MM.1S (cell line): ENCODE measurements at regions not wholly inside any gene's neighbourhood (a gene's known extent, or its start where the extent isn't known, plus 50 kb on each side); places are given as distances from the start of the nearest gene placed in this dataset.

Experiments used
- DNase-seq: peaks from one replicate; pipeline ENCODE4 v3.0.0-alpha.2; 2015
- H2AFZ ChIP-seq: fragments of 300-600 bp; sonication (generic); 2 replicates; pipeline ENCODE4 v1.6.0; 2016; ENCODE audit warnings: antibody characterized with exemption, low read length
- H3F3A ChIP-seq: fragments of 300-600 bp; sonication (generic); 2 replicates; pipeline ENCODE4 v1.6.1; 2016; ENCODE audit warnings: mild to moderate bottlenecking, antibody characterized with exemption, low read length, moderate library complexity, mixed read lengths; ENCODE audit not compliant: insufficient read depth
- H3K27ac ChIP-seq: fragments of 300-600 bp; sonication (generic); 2 replicates; pipeline ENCODE4 v1.5.1; 2016; ENCODE audit warnings: mild to moderate bottlenecking, low read length
- H3K27me3 ChIP-seq: fragments of 300-600 bp; sonication (generic); replicated peaks from 2 replicates; pipeline ENCODE4 v1.6.0; 2016; ENCODE audit warnings: low read length; ENCODE audit not compliant: insufficient read depth
- H3K36me3 ChIP-seq: fragments of 300-600 bp; sonication (generic); replicated peaks from 2 replicates; pipeline ENCODE4 v1.6.1; 2016; ENCODE audit warnings: mild to moderate bottlenecking, low read length, mixed read lengths; ENCODE audit not compliant: insufficient read depth
- H3K4me1 ChIP-seq: fragments of 300-600 bp; sonication (generic); 2 replicates; pipeline ENCODE4 v1.6.1; 2016; ENCODE audit warnings: low read length, mixed read lengths
- H3K4me2 ChIP-seq: fragments of 300-600 bp; sonication (generic); 2 replicates; pipeline ENCODE4 v1.6.0; 2016; ENCODE audit warnings: low read depth, low read length
- H3K4me3 ChIP-seq: fragments of 300-600 bp; sonication (generic); 2 replicates; pipeline ENCODE4 v1.5.1; 2016; ENCODE audit warnings: low read length, mixed read lengths
- H3K79me2 ChIP-seq: fragments of 300-600 bp; sonication (generic); 2 replicates; pipeline ENCODE4 v1.6.1; 2016; ENCODE audit warnings: mixed run types, low read length, mixed read lengths
- H3K9ac ChIP-seq: fragments of 300-600 bp; sonication (generic); 2 replicates; pipeline ENCODE4 v1.6.1; 2016; ENCODE audit warnings: low read length, mixed read lengths
- H3K9me2 ChIP-seq: fragments of 300-600 bp; sonication (generic); replicated peaks from 2 replicates; pipeline ENCODE4 v1.6.1; 2016; ENCODE audit warnings: mild to moderate bottlenecking, low read length, mixed read lengths; ENCODE audit not compliant: insufficient read depth
- H3K9me3 ChIP-seq: fragments of 300-600 bp; sonication (generic); replicated peaks from 2 replicates; pipeline ENCODE4 v1.6.1; 2016; ENCODE audit warnings: mild to moderate bottlenecking, low read length, mixed read lengths; ENCODE audit not compliant: insufficient read depth
- H4K20me1 ChIP-seq: fragments of 300-600 bp; sonication (generic); 2 replicates; pipeline ENCODE4 v1.6.1; 2016; ENCODE audit warnings: mild to moderate bottlenecking, low read length, moderate library complexity, mixed read lengths; ENCODE audit not compliant: insufficient read depth
- EZH2 ChIP-seq: fragments of 300-600 bp; sonication (generic); optimal IDR thresholded peaks from 2 replicates; pipeline ENCODE3; 2017; ENCODE audit warnings: low read depth, mild to moderate bottlenecking, antibody characterized with exemption, low read length, mixed read lengths
- EZH2phosphoT487 ChIP-seq: fragments of 300-600 bp; sonication (generic); IDR thresholded peaks from 2 replicates; pipeline ENCODE4 v1.6.1; 2018; ENCODE audit warnings: antibody characterized with exemption, low read length
- TF ChIP-seq, protein P1 (sequence below): fragments of 300-600 bp; sonication (generic); IDR thresholded peaks from 2 replicates; pipeline ENCODE4 v1.5.1; 2016; ENCODE audit warnings: antibody characterized with exemption, low read length, mixed read lengths

GRCh38 chr10:128958834-128959690 is 508.0 kb upstream of the MGMT start:
- Histone ChIP-seq H3K4me2 (no peak overlapping the region), H3K9me3 (no peaks in the 10 kb centered on the region), H3F3A (no peaks in the 10 kb centered on the region), H3K4me3 (no peak overlapping the region), H3K36me3 (no peaks in the 10 kb centered on the region), H3K4me1 (no peaks in the 10 kb centered on the region), H4K20me1 (no peaks in the 10 kb centered on the region), H3K9ac (no peak overlapping the region), H3K27ac (no peak overlapping the region), H2AFZ (no peak overlapping the region), H3K9me2 (no peaks in the 10 kb centered on the region), H3K79me2 (no peaks in the 10 kb centered on the region), H3K27me3 (no peaks in the 10 kb centered on the region)
- TF ChIP-seq EZH2phosphoT487 (no peak), EZH2 (no peak)
- TF ChIP-seq, protein P1, sequence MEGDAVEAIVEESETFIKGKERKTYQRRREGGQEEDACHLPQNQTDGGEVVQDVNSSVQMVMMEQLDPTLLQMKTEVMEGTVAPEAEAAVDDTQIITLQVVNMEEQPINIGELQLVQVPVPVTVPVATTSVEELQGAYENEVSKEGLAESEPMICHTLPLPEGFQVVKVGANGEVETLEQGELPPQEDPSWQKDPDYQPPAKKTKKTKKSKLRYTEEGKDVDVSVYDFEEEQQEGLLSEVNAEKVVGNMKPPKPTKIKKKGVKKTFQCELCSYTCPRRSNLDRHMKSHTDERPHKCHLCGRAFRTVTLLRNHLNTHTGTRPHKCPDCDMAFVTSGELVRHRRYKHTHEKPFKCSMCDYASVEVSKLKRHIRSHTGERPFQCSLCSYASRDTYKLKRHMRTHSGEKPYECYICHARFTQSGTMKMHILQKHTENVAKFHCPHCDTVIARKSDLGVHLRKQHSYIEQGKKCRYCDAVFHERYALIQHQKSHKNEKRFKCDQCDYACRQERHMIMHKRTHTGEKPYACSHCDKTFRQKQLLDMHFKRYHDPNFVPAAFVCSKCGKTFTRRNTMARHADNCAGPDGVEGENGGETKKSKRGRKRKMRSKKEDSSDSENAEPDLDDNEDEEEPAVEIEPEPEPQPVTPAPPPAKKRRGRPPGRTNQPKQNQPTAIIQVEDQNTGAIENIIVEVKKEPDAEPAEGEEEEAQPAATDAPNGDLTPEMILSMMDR, result no peak
- no peak for DNase-seq

GRCh38 chr10:128959746-128960145 is 507.3 kb upstream of the MGMT start:
- no peaks in the 10 kb centered on the region for H3F3A ChIP-seq
- no peaks in the 10 kb centered on the region for H4K20me1 ChIP-seq
- no peaks in the 10 kb centered on the region for H3K79me2 ChIP-seq
- no peaks in the 10 kb centered on the region for H3K27me3 ChIP-seq
- no peaks in the 10 kb centered on the region for H3K4me1 ChIP-seq
- TF ChIP-seq, protein P1, result no peak
- no peak for TF ChIP-seq EZH2
- no peak for TF ChIP-seq EZH2phosphoT487
- no peaks in the 10 kb centered on the region for H3K9me2 ChIP-seq
- H3K36me3 ChIP-seq, result no peaks in the 10 kb centered on the region
- H2AFZ ChIP-seq, result no peak overlapping the region
- H3K27ac ChIP-seq, result no peak overlapping the region
- DNase-seq, result no peak
- H3K9me3 ChIP-seq, result no peaks in the 10 kb centered on the region
- H3K4me2 ChIP-seq, result no peak overlapping the region
- no peak overlapping the region for H3K4me3 ChIP-seq
- H3K9ac ChIP-seq, result no peak overlapping the region

- Histone ChIP-seq H3K4me3 (no peak overlapping the region), H3K27ac (no peak overlapping the region), H3K9me3 (no peaks in the 10 kb centered on the region), H4K20me1 (no peaks in the 10 kb centered on the region), H2AFZ (no peak overlapping the region), H3K9me2 (no peaks in the 10 kb centered on the region), H3K9ac (no peak overlapping the region), H3K79me2 (no peaks in the 10 kb centered on the region), H3K4me2 (no peak overlapping the region), H3K4me1 (no peaks in the 10 kb centered on the region), H3F3A (no peaks in the 10 kb centered on the region), H3K36me3 (no peaks in the 10 kb centered on the region), H3K27me3 (no peaks in the 10 kb centered on the region)
- no peak for DNase-seq
- no peak for TF ChIP-seq EZH2
- TF ChIP-seq, protein P1, result no peak
- no peak for TF ChIP-seq EZH2phosphoT487
Measured at GRCh38 chr10:128960517-128960916, 506.5 kb upstream of the MGMT start.
